Upper lobe of left lung (tissue), 6 donors: ENCODE measurements at regions not wholly inside any gene's neighbourhood (a gene's known extent, or its start where the extent isn't known, plus 50 kb on each side); places are given as distances from the start of the nearest gene placed in this dataset.

ENCODE experiments used
- ATAC-seq, 2 donors: fragments of 200-7000 bp; cut with Tn5 transposase; one replicate each; pipeline ENCODE4 v1.9.1; 2022; ENCODE audit warnings: mild to moderate bottlenecking in 2 of 2, moderate library complexity in 2 of 2; ENCODE audit not compliant: low FRiP score in 2 of 2
- DNase-seq, 2 donors: peaks; one replicate each; pipeline ENCODE4 v3.0.0-alpha.2; 2019 to 2020
- H3K27ac ChIP-seq, 4 donors: fragments of 200-600 bp; sonication (generic); one replicate each; pipeline ENCODE4 v1.5.1; 2016 to 2019
- H3K27me3 ChIP-seq, 4 donors: fragments of 200-600 bp; sonication (generic); one replicate each; pipeline ENCODE4 v1.5.1; 2017 to 2019
- H3K36me3 ChIP-seq, 4 donors: fragments of 200-600 bp; sonication (generic); one replicate each; pipeline ENCODE4 v1.5.1; 2016 to 2019
- H3K4me1 ChIP-seq, 4 donors: fragments of 200-600 bp; sonication (generic); one replicate each; pipeline ENCODE4 v1.5.1; 2018 to 2019
- H3K4me3 ChIP-seq, 4 donors: fragments of 200-600 bp; sonication (generic); one replicate each; pipeline ENCODE4 v1.5.1; 2017 to 2019; ENCODE audit warnings: mild to moderate bottlenecking in 2 of 4, moderate library complexity in 1 of 4
- H3K9me3 ChIP-seq, 4 donors: fragments of 200-600 bp; sonication (generic); one replicate each; pipeline ENCODE4 v1.5.1; 2018 to 2019
- CTCF ChIP-seq, 6 experiments: fragments of 450-650 bp in 4 of 6; fragments of 200-600 bp in 2 of 6; sonication (generic) in 2 of 6; IDR thresholded peaks; one replicate each; pipeline ENCODE4 v1.5.1; 2016 to 2019; ENCODE audit warnings: antibody characterized with exemption in 6 of 6
- EP300 ChIP-seq, 4 donors: sonication (generic); formaldehyde crosslinking; IDR thresholded peaks; one replicate each; pipeline ENCODE4 v1.5.1; 2017; ENCODE audit warnings: antibody characterized with exemption in 4 of 4, control low read depth in 2 of 4
- POLR2A ChIP-seq, 4 donors: fragments of 450-650 bp; IDR thresholded peaks; one replicate each; pipeline ENCODE4 v1.5.1; 2016 to 2017; ENCODE audit warnings: antibody characterized with exemption in 4 of 4, mild to moderate bottlenecking in 2 of 4
- POLR2AphosphoS5 ChIP-seq, 2 donors: sonication (generic); formaldehyde crosslinking; IDR thresholded peaks; one replicate each; pipeline ENCODE4 v1.5.1; 2017; ENCODE audit warnings: antibody characterized with exemption in 2 of 2
- WGBS, 2 donors: methylation state at CpG; one replicate each; pipeline ENCODE4 v1.1.5; 2017 to 2018; 5-methylcytosine and 5-hydroxymethylcytosine counted together
- donor health status: DM: no; HTN: no; CAD: no; lungs with moderate emphysema.
- donor health status: DM: no; HTN: yes; CAD: no; lungs with severe emphysema.

GRCh38 chr7:46189255-46189790 is 268.3 kb upstream of the IGFBP3 start:
- no peaks in the 10 kb centered on the region for H3K27me3 ChIP-seq
- H3K4me1 ChIP-seq: no peaks in the 10 kb centered on the region
- DNase-seq: no peak
- no peak overlapping the region for H3K27ac ChIP-seq
- 68 to 73% methylated on average over 4 of the region's 4 CpGs for WGBS, 2 donors
- no peak overlapping the region for H3K4me3 ChIP-seq
- ATAC-seq: no peak
- H3K9me3 ChIP-seq: no peaks in the 10 kb centered on the region
- TF ChIP-seq POLR2AphosphoS5 (IDR thresholded peaks at IDR 0.05) (no peak), EP300 (IDR thresholded peaks at IDR 0.05) (no peak), CTCF (IDR thresholded peaks at IDR 0.05) (no peak), POLR2A (IDR thresholded peaks at IDR 0.05) (no peak)
- H3K36me3 ChIP-seq: no peaks in the 10 kb centered on the region

- no peak for DNase-seq
- H3K36me3 ChIP-seq: no peaks in the 10 kb centered on the region
- WGBS, 2 donors: 65 to 77% methylated on average over 1 of the region's 1 CpG
- no peaks in the 10 kb centered on the region for H3K9me3 ChIP-seq
- TF ChIP-seq POLR2AphosphoS5 (IDR thresholded peaks at IDR 0.05): no peak
- TF ChIP-seq POLR2A (IDR thresholded peaks at IDR 0.05): no peak
- TF ChIP-seq EP300 (IDR thresholded peaks at IDR 0.05): no peak
- no peak for TF ChIP-seq CTCF (IDR thresholded peaks at IDR 0.05)
- no peak for ATAC-seq
- H3K27ac ChIP-seq: no peak overlapping the region
- no peaks in the 10 kb centered on the region for H3K27me3 ChIP-seq
- no peak overlapping the region for H3K4me3 ChIP-seq
- H3K4me1 ChIP-seq: no peaks in the 10 kb centered on the region
Measured at GRCh38 chr7:46186131-46186530, 265.1 kb upstream of the IGFBP3 start.

- 79 to 93% methylated on average over 1 to 2 of the region's 2 CpGs for WGBS, 2 donors
- Histone ChIP-seq H3K27ac (no peak overlapping the region), H3K27me3 (no peaks in the 10 kb centered on the region), H3K4me1 (peaks cover 0 to 2% (median 0%) of the 10 kb centered on the region in 4 donors), H3K4me3 (no peak overlapping the region), H3K9me3 (no peaks in the 10 kb centered on the region), H3K36me3 (no peaks in the 10 kb centered on the region)
- DNase-seq (no peak), ATAC-seq (no peak)
- TF ChIP-seq POLR2AphosphoS5 (IDR thresholded peaks at IDR 0.05): no peak
- no peak for TF ChIP-seq CTCF (IDR thresholded peaks at IDR 0.05)
- TF ChIP-seq EP300 (IDR thresholded peaks at IDR 0.05): no peak
- no peak for TF ChIP-seq POLR2A (IDR thresholded peaks at IDR 0.05)
Measured at GRCh38 chr7:46179061-46179610, 258.1 kb upstream of the IGFBP3 start.

DNA sequence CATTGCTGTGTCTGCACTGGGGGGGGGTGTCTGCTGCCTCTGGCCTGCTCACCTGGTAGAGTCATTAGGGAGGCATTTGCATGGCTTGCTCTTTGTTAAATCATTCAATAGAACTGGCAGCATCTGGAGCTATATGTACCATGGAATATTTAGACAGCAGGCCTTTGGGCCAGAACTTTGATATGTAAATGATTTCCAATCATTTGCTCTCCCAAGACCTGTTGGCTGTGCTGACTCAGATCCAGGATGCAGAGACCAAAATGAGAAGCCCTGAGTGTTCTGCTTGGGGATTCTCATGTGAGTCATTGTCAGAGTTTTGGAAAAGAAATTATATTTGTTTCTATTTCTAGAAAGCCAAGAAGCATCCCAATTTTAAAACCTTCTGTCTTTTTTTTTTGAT is 257.6 kb upstream of the IGFBP3 start:
- no peaks in the 10 kb centered on the region for H3K9me3 ChIP-seq
- H3K27me3 ChIP-seq: no peaks in the 10 kb centered on the region
- DNase-seq: no peak
- H3K36me3 ChIP-seq: no peaks in the 10 kb centered on the region
- no peak overlapping the region for H3K27ac ChIP-seq
- ATAC-seq: no peak
- TF ChIP-seq EP300 (IDR thresholded peaks at IDR 0.05): no peak
- no peak for TF ChIP-seq CTCF (IDR thresholded peaks at IDR 0.05)
- no peak for TF ChIP-seq POLR2AphosphoS5 (IDR thresholded peaks at IDR 0.05)
- no peak for TF ChIP-seq POLR2A (IDR thresholded peaks at IDR 0.05)
- peaks cover 0 to 4% (median 1%) of the 10 kb centered on the region in 4 donors for H3K4me1 ChIP-seq
- no peak overlapping the region for H3K4me3 ChIP-seq

- TF ChIP-seq POLR2A (IDR thresholded peaks at IDR 0.05) (no peak), CTCF (IDR thresholded peaks at IDR 0.05) (no peak), POLR2AphosphoS5 (IDR thresholded peaks at IDR 0.05) (no peak), EP300 (IDR thresholded peaks at IDR 0.05) (no peak)
- no peak overlapping the region for H3K4me3 ChIP-seq
- WGBS, 2 donors: 80 to 90% methylated on average over 2 of the region's 2 CpGs
- no peaks in the 10 kb centered on the region for H3K36me3 ChIP-seq
- H3K9me3 ChIP-seq: no peaks in the 10 kb centered on the region
- DNase-seq (no peak), ATAC-seq (no peak)
- H3K27me3 ChIP-seq: no peaks in the 10 kb centered on the region
- H3K27ac ChIP-seq: no peak overlapping the region
- peaks cover 0 to 4% (median 2%) of the 10 kb centered on the region in 4 donors for H3K4me1 ChIP-seq
Measured at GRCh38 chr7:46177821-46178220, 256.7 kb upstream of the IGFBP3 start.
